CD14-positive monocyte (primary cell): ENCODE measurements at regions not wholly inside any gene's neighbourhood (a gene's known extent, or its start where the extent isn't known, plus 50 kb on each side); places are given as distances from the start of the nearest gene placed in this dataset.

Source experiments
- DNase-seq, 3 donors: peaks; one replicate each; pipeline ENCODE4 v3.0.0-alpha.2; 2011 to 2022
- H2AFZ ChIP-seq: 2 replicates; pipeline ENCODE4 v1.6.0; 2012; ENCODE audit warnings: mild to moderate bottlenecking, low read depth, low read length, inconsistent platforms; ENCODE audit not compliant: insufficient read depth, poor library complexity, severe bottlenecking
- H3K27ac ChIP-seq, 2 donors: 1 replicate in 1 of 2; 2 replicates in 1 of 2; pipeline ENCODE4 v1.5.1; 2012 to 2013; ENCODE audit warnings: low read length in 2 of 2, control low read depth in 1 of 2, inconsistent platforms in 1 of 2, low read depth in 1 of 2, mild to moderate bottlenecking in 1 of 2
- H3K27me3 ChIP-seq, 2 donors: one replicate each; pipeline versions ENCODE4 v1.6.0 to v1.6.1; 2011 to 2013; ENCODE audit warnings: low read length in 2 of 2; ENCODE audit not compliant: control insufficient read depth in 2 of 2, insufficient read depth in 2 of 2
- H3K36me3 ChIP-seq, 2 donors: replicated peaks in 1 of 2; 1 replicate in 1 of 2; 2 replicates in 1 of 2; pipeline versions ENCODE4 v1.5.1 to v1.6.1; 2012 to 2013; ENCODE audit warnings: low read length in 2 of 2, control low read depth in 1 of 2, inconsistent platforms in 1 of 2, mild to moderate bottlenecking in 1 of 2; ENCODE audit not compliant: insufficient read depth in 2 of 2, control insufficient read depth in 1 of 2
- H3K4me1 ChIP-seq, 2 donors: 1 replicate in 1 of 2; 2 replicates in 1 of 2; pipeline versions ENCODE4 v1.5.1 to v1.6.1; 2012 to 2013; ENCODE audit warnings: low read length in 2 of 2, control low read depth in 1 of 2, inconsistent platforms in 1 of 2, mild to moderate bottlenecking in 1 of 2, moderate library complexity in 1 of 2; ENCODE audit not compliant: insufficient read depth in 2 of 2, control insufficient read depth in 1 of 2
- H3K4me2 ChIP-seq: replicated peaks from 2 replicates; pipeline ENCODE3; 2012; ENCODE audit warnings: low read length, moderate library complexity, mild to moderate bottlenecking; ENCODE audit not compliant: poor library complexity, severe bottlenecking; ENCODE audit errors: extremely low read depth
- H3K4me3 ChIP-seq, 3 experiments: fragments of 200-600 bp in 1 of 3; sonication (generic) in 1 of 3; replicated peaks in 1 of 3; 1 replicate in 2 of 3; 2 replicates in 1 of 3; pipeline ENCODE4 v1.5.1; 2011 to 2013; ENCODE audit warnings: low read length in 3 of 3, mild to moderate bottlenecking in 3 of 3, control low read depth in 2 of 3, low read depth in 2 of 3, inconsistent platforms in 1 of 3, moderate library complexity in 1 of 3
- H3K79me2 ChIP-seq: 2 replicates; pipeline ENCODE4 v1.6.0; 2012; ENCODE audit warnings: mild to moderate bottlenecking, control low read depth, inconsistent platforms, low read length, moderate library complexity; ENCODE audit not compliant: insufficient read depth
- H3K9ac ChIP-seq: 2 replicates; pipeline ENCODE4 v1.6.0; 2017; ENCODE audit warnings: low read length, mild to moderate bottlenecking; ENCODE audit not compliant: insufficient read depth, poor library complexity, severe bottlenecking
- H3K9me3 ChIP-seq, 2 donors: replicated peaks in 1 of 2; 1 replicate in 1 of 2; 2 replicates in 1 of 2; pipeline versions ENCODE4 v1.5.1 to v1.6.1; 2012 to 2013; ENCODE audit warnings: low read length in 2 of 2, control low read depth in 1 of 2; ENCODE audit not compliant: control insufficient read depth in 1 of 2, insufficient read depth in 1 of 2
- H4K20me1 ChIP-seq: 2 replicates; pipeline ENCODE4 v1.6.0; 2012; ENCODE audit warnings: mild to moderate bottlenecking, low read length, control low read depth, moderate library complexity; ENCODE audit not compliant: insufficient read depth
- H3K27ac Mint-ChIP-seq, 7 donors: one replicate each; pipeline ENCODE4 v1.8.0; 2020; ENCODE audit warnings: mild to moderate bottlenecking in 7 of 7, mixed read lengths in 7 of 7, moderate library complexity in 6 of 7, inconsistent platforms in 2 of 7
- H3K27me3 Mint-ChIP-seq, 3 donors: one replicate each; pipeline ENCODE4 v1.8.0; 2021 to 2022; ENCODE audit warnings: low read depth in 3 of 3, mild to moderate bottlenecking in 3 of 3, mixed read lengths in 3 of 3, moderate library complexity in 3 of 3, inconsistent platforms in 1 of 3
- H3K36me3 Mint-ChIP-seq, 2 donors: one replicate each; pipeline ENCODE4 v1.8.0; 2020; ENCODE audit warnings: mixed read lengths in 2 of 2, inconsistent platforms in 1 of 2, mild to moderate bottlenecking in 1 of 2
- H3K4me1 Mint-ChIP-seq: one replicate; pipeline ENCODE4 v1.8.0; 2020; ENCODE audit warnings: mild to moderate bottlenecking, mixed read lengths
- H3K4me3 Mint-ChIP-seq, 2 donors: one replicate each; pipeline ENCODE4 v1.8.0; 2020; ENCODE audit warnings: mild to moderate bottlenecking in 2 of 2, mixed read lengths in 2 of 2, moderate library complexity in 1 of 2
- H3K9me3 Mint-ChIP-seq, 7 donors: one replicate each; pipeline ENCODE4 v1.8.0; 2020 to 2022; ENCODE audit warnings: mixed read lengths in 7 of 7, mild to moderate bottlenecking in 6 of 7, moderate library complexity in 6 of 7, inconsistent platforms in 2 of 7
- CTCF ChIP-seq: fragments of 200-600 bp; IDR thresholded peaks from one replicate; pipeline ENCODE4 v1.8.0; 2022; ENCODE audit warnings: antibody characterized with exemption, mild to moderate bottlenecking
- whole genome bisulfite sequencing: methylation state at CpG from one replicate; pipeline ENCODE4 v1.1.5; 2013; ENCODE audit warnings: missing lambda C conversion rate; ENCODE audit not compliant: insufficient coverage; 5-methylcytosine and 5-hydroxymethylcytosine counted together
- intact Hi-C, 2 donors: fragments of 100-400 bp; cut with micrococcal nuclease; formaldehyde crosslinking; loops; one replicate each; pipeline versions ENCODE4 v1.15.0 to v1.15.1; 2023

DNA sequence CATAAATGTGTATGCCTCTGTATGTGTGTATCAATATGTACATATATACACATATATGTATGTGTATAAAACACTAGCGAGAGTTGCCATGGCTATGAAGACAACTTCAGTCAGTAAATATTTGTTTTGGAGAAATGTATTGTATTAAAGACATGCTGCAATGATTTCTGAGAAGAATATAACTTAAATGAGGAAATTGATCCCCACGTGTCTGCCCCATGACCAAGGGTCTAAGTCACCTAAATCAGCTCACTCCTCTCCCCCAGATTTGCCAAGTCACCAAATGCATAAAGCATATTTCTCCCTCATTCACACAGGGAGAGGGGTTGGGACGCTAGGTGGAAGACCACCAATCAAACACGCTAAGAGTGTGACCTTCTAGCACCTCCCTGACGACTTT lies 58.3 kb upstream of the LYST start:
- no peak for DNase-seq
- Histone ChIP-seq H3K79me2 (no peaks in the 10 kb centered on the region), H3K4me2 (no peak overlapping the region), H3K4me1 (peaks cover 36 to 57% of the 10 kb centered on the region in 2 donors), H2AFZ (no peak overlapping the region), H3K27ac (no peak overlapping the region), H3K9ac (no peak overlapping the region), H3K27me3 (no peaks in the 10 kb centered on the region), H3K9me3 (no peaks in the 10 kb centered on the region), H3K36me3 (no peaks in the 10 kb centered on the region), H4K20me1 (no peaks in the 10 kb centered on the region), H3K4me3 (no peak overlapping the region)
- Mint-ChIP-seq H3K9me3 (no peaks in the 10 kb centered on the region), H3K4me3 (no peak overlapping the region), H3K4me1 (peaks cover 56% of the 10 kb centered on the region), H3K36me3 (no peaks in the 10 kb centered on the region), H3K27me3 (peaks cover 0 to 1% (median 0%) of the 10 kb centered on the region in 3 donors), H3K27ac (no peak overlapping the region)
- 93% methylated on average over 3 of the region's 5 CpGs for WGBS
- TF ChIP-seq CTCF = no peak
- intact Hi-C loops = no loop called here

DNA sequence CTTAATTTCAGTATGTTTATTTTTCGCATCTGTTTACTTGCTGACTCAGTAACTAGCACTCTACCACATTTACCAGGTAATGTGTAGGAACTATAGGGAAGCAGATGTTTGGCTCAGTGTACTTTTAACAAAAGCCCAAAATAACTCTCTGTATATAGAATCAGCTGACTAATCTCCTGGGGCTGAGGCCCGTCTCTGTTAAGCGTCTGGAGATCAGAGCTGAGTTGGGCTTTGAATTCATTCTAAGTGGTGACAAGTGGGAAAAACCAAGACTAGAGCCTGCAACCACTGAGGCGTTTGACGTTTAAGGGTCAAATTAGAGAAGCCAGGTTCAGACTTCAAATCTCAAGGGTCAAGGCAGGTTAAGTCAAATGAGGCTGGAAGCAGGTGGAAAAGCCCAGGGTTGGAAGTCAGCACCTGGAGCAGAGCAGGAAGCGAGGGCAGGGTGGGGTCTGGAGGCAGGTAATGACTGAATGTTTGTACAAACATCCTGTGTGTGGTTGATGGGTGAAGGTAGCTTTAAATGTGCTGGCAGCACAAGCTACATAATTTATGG lies 56.8 kb upstream of the LYST start:
- Histone ChIP-seq H3K4me2 (no peak overlapping the region), H3K4me3 (no peak overlapping the region), H3K4me1 (peaks cover 46 to 61% of the 10 kb centered on the region in 2 donors), H3K36me3 (no peaks in the 10 kb centered on the region), H3K9ac (no peak overlapping the region), H3K79me2 (peaks cover 8% of the 10 kb centered on the region), H3K27me3 (no peaks in the 10 kb centered on the region), H3K9me3 (no peaks in the 10 kb centered on the region), H4K20me1 (no peaks in the 10 kb centered on the region), H3K27ac (no peak overlapping the region), H2AFZ (no peak overlapping the region)
- no peaks in the 10 kb centered on the region for H3K9me3 Mint-ChIP-seq
- H3K4me1 Mint-ChIP-seq = peaks cover 64% of the 10 kb centered on the region
- H3K27ac Mint-ChIP-seq = peak overlapping the region in 4 of 7 donors; percentile 8 to 45 (median 32)
- DNase-seq = peak in 1 of 3 donors; percentile 40
- H3K4me3 Mint-ChIP-seq = no peak overlapping the region
- no peaks in the 10 kb centered on the region for H3K36me3 Mint-ChIP-seq
- intact Hi-C loops = no loop called here
- H3K27me3 Mint-ChIP-seq = peaks cover 0 to 1% (median 0%) of the 10 kb centered on the region in 3 donors
- TF ChIP-seq CTCF = no peak
- 16% methylated on average over 4 of the region's 6 CpGs for WGBS
